Ramos (cell line): ENCODE measurements at regions not wholly inside any gene's neighbourhood (a gene's known extent, or its start where the extent isn't known, plus 50 kb on each side); places are given as distances from the start of the nearest gene placed in this dataset.
"Not testable (repeated sequence)": the region's sequence is repeated elsewhere in the genome, so short reads cannot be mapped to it uniquely, and the experiment has no call there.

Source experiments
- in situ Hi-C: fragments of 300-500 bp; cut with MboI; formaldehyde crosslinking; loops from one replicate; pipeline ENCODE4 v1.14.3; 2022; ENCODE audit warnings: low sequenced_read_pairs; ENCODE audit not compliant: unreplicated experiment

GRCh38 chr6:71049198-71049770 lies 92.4 kb upstream of the B3GAT2 start:
- in situ Hi-C loops = no loop called here

DNA sequence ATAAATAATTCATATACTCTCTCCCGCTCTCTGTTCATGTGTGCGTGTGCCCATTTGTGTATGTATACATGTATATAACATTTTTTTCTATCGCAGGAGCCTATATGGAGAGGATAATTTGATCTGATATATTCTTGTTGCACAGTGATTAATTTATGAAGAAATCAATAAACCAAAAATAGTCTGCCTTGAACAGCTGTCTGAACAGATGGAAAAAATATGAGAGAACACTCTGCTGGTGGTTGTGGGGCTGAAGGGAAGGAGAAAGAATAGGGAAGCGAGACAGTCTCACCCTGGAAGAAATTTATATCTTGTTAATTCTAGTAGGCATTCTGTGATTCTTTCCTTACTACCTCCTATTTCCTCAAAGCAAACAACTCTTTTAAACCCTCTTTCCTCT lies 96.6 kb upstream of the B3GAT2 start:
- in situ Hi-C loops = no loop called here

GRCh38 chr6:71056656-71057055 lies 99.8 kb upstream of the B3GAT2 start:
- in situ Hi-C loops = no loop called here

DNA sequence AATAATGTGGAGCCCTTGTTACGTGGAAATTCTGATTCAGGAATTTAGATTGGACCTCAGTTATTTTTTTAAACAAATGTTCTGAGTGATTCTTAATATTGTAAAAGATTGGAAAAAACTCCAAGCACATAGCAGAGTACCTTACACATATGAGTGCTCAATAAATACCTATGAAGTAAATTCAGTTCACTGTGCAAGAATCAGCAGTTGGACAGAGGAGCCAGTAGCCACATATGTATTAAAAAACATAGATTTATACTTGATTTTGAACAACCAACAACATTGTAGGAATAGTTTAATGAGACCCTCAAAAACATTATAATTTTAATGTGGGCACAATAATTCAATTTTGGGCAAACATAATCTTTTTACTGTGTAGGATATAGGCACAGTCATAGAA lies 109.3 kb upstream of the B3GAT2 start:
- in situ Hi-C loops = no loop called here

- in situ Hi-C loops = no loop called here
These were observed 111.0 kb upstream of the B3GAT2 start for GRCh38 chr6:71067816-71068215.

GRCh38 chr6:71072508-71072907 lies 115.6 kb upstream of the B3GAT2 start:
- in situ Hi-C loops = no loop called here

GRCh38 chr6:71077655-71078054 lies 120.8 kb upstream of the B3GAT2 start:
- in situ Hi-C loops = no loop called here

- in situ Hi-C loops = no loop called here
These were observed 122.8 kb upstream of the B3GAT2 start for GRCh38 chr6:71079677-71080076.

- in situ Hi-C loops = no loop called here
These were observed 123.3 kb upstream of the B3GAT2 start for GRCh38 chr6:71080133-71080532.

GRCh38 chr6:71080826-71081225 lies 124.0 kb upstream of the B3GAT2 start:
- in situ Hi-C loops = no loop called here

- in situ Hi-C loops = no loop called here
These were observed 125.3 kb upstream of the B3GAT2 start for GRCh38 chr6:71082033-71082650.

DNA sequence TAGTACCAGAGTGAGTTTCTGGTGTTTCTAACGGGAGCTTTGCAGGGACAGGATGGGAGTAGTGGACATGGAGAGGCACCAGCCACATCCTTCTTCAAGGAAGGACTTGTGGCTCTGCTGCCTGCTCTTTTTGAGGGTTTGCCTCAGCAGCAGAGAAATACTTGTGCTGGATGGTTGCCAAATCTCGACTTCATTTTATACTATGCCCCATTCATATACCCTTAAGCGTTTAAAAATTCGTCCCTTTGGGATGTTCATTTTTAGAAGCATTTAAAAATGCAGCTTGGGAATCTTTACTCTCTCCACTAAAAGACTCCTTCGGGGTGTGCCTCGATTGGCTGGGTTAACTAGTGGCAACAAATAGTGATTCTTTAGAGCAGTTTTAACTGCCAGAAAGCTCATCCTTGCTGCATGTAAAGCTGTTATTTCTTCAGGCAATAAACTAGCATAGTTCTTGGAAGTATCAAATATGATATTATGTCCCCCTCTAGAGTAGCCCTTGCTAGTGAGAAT lies 126.5 kb upstream of the B3GAT2 start:
- in situ Hi-C loops = no loop called here

DNA sequence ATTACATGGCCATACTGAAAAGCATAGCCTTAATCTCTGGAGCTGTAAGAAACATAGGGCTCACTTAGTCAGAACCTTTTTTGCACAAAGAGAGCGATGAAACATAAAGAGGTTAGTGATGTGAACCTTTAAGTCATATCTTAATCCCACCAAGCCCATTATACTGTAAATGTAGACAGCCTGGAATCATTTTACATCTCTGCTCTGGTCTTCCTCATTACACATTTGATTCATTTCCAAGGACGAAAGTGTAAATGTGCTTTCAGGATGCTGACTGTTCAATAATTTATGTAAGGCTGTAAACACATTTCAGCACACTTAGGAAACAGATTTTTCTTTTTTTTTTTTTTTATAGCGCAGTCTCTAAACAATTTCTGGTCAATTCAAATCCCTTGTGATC lies 131.3 kb upstream of the B3GAT2 start:
- in situ Hi-C loops = no loop called here

GRCh38 chr6:71090217-71090616 lies 133.4 kb upstream of the B3GAT2 start:
- in situ Hi-C loops = no loop called here

DNA sequence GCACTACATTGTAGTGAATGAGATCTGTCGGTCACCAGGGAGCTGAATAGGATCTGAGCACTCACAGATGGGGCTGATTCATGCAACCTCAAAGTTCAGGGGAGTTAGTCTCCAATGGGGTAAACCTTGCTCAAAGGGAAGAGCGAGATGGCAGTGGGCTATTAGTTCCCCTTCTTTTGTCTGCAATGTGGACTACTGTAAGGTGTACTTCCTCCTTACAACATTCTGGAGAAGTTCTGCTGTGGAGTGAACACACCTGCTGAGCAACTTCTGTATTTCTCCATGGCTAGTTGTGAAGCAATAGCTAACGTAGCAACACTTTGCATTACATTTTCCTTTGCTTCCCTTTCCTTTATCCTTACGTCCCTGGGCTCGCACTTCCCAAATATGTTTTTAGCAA lies 134.3 kb upstream of the B3GAT2 start:
- in situ Hi-C loops = no loop called here

DNA sequence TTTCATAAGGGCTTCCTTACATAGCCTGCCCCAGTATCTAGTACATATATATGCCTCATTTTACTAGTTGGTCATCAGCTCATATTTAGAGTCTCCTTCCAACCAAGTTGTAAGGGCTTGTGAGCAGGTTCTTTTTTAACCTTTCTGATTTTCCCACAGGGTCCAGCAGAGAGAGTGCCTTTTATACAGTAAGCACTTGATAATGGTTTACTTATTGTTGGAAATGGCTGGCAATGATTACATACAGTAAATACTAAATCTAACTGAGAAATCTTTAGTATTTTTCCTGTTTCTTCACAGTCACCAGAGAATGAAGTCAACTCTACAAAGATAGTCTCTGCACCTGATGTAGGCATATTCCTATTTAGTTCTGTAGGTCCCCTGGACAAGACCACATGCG lies 135.1 kb upstream of the B3GAT2 start:
- in situ Hi-C loops = no loop called here

GRCh38 chr6:71097264-71097663 lies 140.4 kb upstream of the B3GAT2 start:
- in situ Hi-C loops = not testable (repeated sequence)

DNA sequence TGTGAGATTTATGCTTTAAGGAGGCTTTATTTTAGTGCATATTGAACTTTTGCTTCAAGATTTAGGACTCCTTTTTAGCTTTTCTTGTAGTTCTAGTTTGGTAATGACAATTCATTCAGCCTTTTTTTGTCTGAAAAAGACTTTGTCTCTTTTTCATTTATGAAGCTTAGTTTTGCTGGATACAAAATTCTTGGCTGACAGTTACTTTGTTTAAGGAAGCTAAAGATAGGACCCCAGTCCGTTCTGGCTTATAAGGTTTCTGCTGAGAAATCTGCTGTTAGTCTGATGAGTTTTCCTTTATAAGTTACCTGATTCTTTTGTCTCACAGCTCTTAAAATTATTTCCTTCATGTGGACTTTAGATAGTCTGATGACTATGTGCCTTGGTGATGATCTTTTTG lies 142.8 kb upstream of the B3GAT2 start:
- in situ Hi-C loops = no loop called here

- in situ Hi-C loops = no loop called here
These were observed 146.3 kb upstream of the B3GAT2 start for GRCh38 chr6:71103130-71103529.

DNA sequence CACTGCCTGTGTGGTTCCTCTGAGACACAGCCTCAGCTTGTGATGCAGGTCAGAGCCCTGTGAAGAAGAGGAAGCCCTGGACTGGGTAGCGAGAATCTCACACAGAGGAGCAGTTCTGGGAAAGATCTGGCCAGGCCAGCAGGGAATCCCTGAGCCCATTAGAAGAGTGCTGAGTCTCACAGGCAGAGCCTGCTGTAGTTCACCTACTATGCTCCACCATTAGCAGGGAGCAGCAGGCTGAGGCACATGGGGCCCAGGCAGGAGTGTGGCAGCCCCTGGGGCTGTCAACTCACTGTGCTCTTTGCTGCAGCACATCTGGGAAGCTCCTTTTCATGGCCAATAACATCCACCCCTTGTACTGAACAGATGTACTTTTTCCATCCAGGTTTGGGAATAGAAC lies 146.8 kb upstream of the B3GAT2 start:
- in situ Hi-C loops = no loop called here

DNA sequence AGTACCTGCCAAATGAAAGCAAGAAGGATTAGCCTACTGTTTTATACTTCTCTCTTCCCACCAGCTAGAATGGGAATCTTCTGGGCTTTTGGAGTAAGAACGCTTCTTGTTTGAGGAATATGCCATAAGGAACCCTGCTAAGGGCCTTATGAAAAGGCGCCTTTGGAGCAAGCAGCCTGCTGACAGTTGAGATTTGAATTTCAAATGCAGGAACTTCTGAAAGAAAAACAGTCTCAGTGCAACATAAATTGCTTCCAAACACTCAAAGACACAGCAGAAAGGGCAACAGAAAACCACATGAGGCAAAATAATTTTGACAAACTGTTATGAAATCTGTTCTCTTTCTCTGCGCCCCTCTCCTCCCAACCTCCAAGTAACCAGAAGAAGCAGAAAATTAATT lies 149.4 kb upstream of the B3GAT2 start:
- in situ Hi-C loops = no loop called here

GRCh38 chr6:71107911-71108420 lies 151.1 kb upstream of the B3GAT2 start:
- in situ Hi-C loops = no loop called here
